B cell (primary cell): ENCODE measurements at regions not wholly inside any gene's neighbourhood (a gene's known extent, or its start where the extent isn't known, plus 50 kb on each side); places are given as distances from the start of the nearest gene placed in this dataset.

Experiments
- ATAC-seq: fragments of 200-7000 bp; cut with Tn5 transposase; one replicate; pipeline ENCODE4 v1.10.0; 2021; ENCODE audit warnings: low read depth, mild to moderate bottlenecking, moderate number of reproducible peaks, moderate library complexity
- CTCF ChIA-PET: fragments of 350-600 bp; sonication (Branson Sonifier 250); formaldehyde crosslinking; loops from one replicate; lab custom pipeline; 2021; ENCODE audit warnings: antibody characterized with exemption, inconsistent platforms; lab: Charles Lee
- POLR2A ChIA-PET: fragments of 350-600 bp; sonication (Branson Sonifier 250); formaldehyde crosslinking; loops from one replicate; lab custom pipeline; 2021; ENCODE audit warnings: antibody characterized with exemption; lab: Charles Lee
- DNase-seq: peaks from one replicate; pipeline ENCODE4 v3.0.0; 2013
- H2AFZ ChIP-seq: 2 replicates; pipeline ENCODE4 v1.6.1; 2012; ENCODE audit warnings: mild to moderate bottlenecking, low read depth, low read length; ENCODE audit not compliant: insufficient read depth, poor library complexity, severe bottlenecking
- H3K27ac ChIP-seq, 2 donors: 1 replicate in 1 of 2; 2 replicates in 1 of 2; pipeline ENCODE4 v1.5.1; 2012 to 2013; ENCODE audit warnings: low read length in 2 of 2, mild to moderate bottlenecking in 2 of 2, moderate library complexity in 1 of 2
- H3K27me3 ChIP-seq, 4 experiments: fragments of 200-600 bp in 1 of 4; sonication (generic) in 1 of 4; replicated peaks in 1 of 4; 1 replicate in 2 of 4; 2 replicates in 2 of 4; pipeline versions ENCODE4 v1.6.1 to v1.7.0; 2013 to 2016; ENCODE audit warnings: low read length in 3 of 4, mild to moderate bottlenecking in 2 of 4, mixed read lengths in 1 of 4, moderate library complexity in 1 of 4; ENCODE audit not compliant: insufficient read depth in 4 of 4, control insufficient read depth in 3 of 4; ENCODE audit errors: control extremely low read depth in 1 of 4
- H3K36me3 ChIP-seq, 2 experiments: replicated peaks in 1 of 2; 1 replicate in 1 of 2; 2 replicates in 1 of 2; pipeline versions ENCODE4 v1.6.1 to v1.7.1; 2013; ENCODE audit warnings: low read length in 1 of 2; ENCODE audit not compliant: insufficient read depth in 2 of 2, control insufficient read depth in 1 of 2; ENCODE audit errors: control extremely low read depth in 1 of 2, extremely low read depth in 1 of 2
- H3K4me1 ChIP-seq, 2 donors: fragments of 200-600 bp in 1 of 2; sonication (generic) in 1 of 2; 1 replicate in 1 of 2; 2 replicates in 1 of 2; pipeline versions ENCODE4 v1.5.1 to v1.6.1; 2013 to 2017; ENCODE audit warnings: low read length in 2 of 2; ENCODE audit not compliant: control insufficient read depth in 2 of 2, insufficient read depth in 2 of 2
- H3K4me2 ChIP-seq: replicated peaks from 2 replicates; pipeline ENCODE3; 2012; ENCODE audit warnings: mild to moderate bottlenecking, low read depth, low read length; ENCODE audit not compliant: poor library complexity, severe bottlenecking
- H3K4me3 ChIP-seq, 5 experiments: fragments of 200-600 bp in 1 of 5; sonication (generic) in 1 of 5; 1 replicate in 3 of 5; 2 replicates in 2 of 5; pipeline versions ENCODE4 v1.5.1 to v1.7.0; 2011 to 2016; ENCODE audit warnings: low read length in 4 of 5, mild to moderate bottlenecking in 4 of 5, low read depth in 2 of 5, control low read depth in 1 of 5, moderate library complexity in 1 of 5; ENCODE audit not compliant: insufficient read depth in 1 of 5; ENCODE audit errors: control extremely low read depth in 1 of 5, extremely low read depth in 1 of 5
- H3K79me2 ChIP-seq: fragments of 200-600 bp; sonication (generic); one replicate; pipeline ENCODE4 v1.6.0; 2016; ENCODE audit warnings: low read length; ENCODE audit not compliant: control insufficient read depth, insufficient read depth
- H3K9ac ChIP-seq: fragments of 200-600 bp; sonication (generic); 2 replicates; pipeline ENCODE4 v1.6.1; 2017; ENCODE audit warnings: mild to moderate bottlenecking, low read length, moderate library complexity
- H3K9me3 ChIP-seq, 3 donors: one replicate each; pipeline versions ENCODE4 v1.6.1 to v1.7.1; 2013; ENCODE audit warnings: low read length in 2 of 3; ENCODE audit not compliant: control insufficient read depth in 2 of 3, insufficient read depth in 1 of 3; ENCODE audit errors: control extremely low read depth in 1 of 3
- H4K20me1 ChIP-seq: 2 replicates; pipeline ENCODE4 v1.6.0; 2012; ENCODE audit warnings: mild to moderate bottlenecking, low read length; ENCODE audit not compliant: insufficient read depth, control insufficient read depth, poor library complexity, severe bottlenecking
- H3K27ac Mint-ChIP-seq: one replicate; pipeline ENCODE4 v1.8.0; 2021; ENCODE audit warnings: mixed read lengths
- H3K27me3 Mint-ChIP-seq: one replicate; pipeline ENCODE4 v1.8.0; 2021; ENCODE audit warnings: mixed read lengths
- H3K4me1 Mint-ChIP-seq: one replicate; pipeline ENCODE4 v1.8.0; 2021; ENCODE audit warnings: mixed read lengths
- H3K4me3 Mint-ChIP-seq: one replicate; pipeline ENCODE4 v1.8.0; 2021; ENCODE audit warnings: mixed read lengths
- H3K9me3 Mint-ChIP-seq: one replicate; pipeline ENCODE4 v1.8.0; 2022; ENCODE audit warnings: mixed read lengths; ENCODE audit not compliant: insufficient read depth
- EZH2 ChIP-seq: IDR thresholded peaks from 2 replicates; pipeline ENCODE4 v1.6.1; 2012; ENCODE audit warnings: borderline replicate concordance, low read depth, mild to moderate bottlenecking, moderate library complexity, low read length; ENCODE audit not compliant: insufficient read depth, poor library complexity, severe bottlenecking
- WGBS: methylation state at CpG from one replicate; pipeline ENCODE4 v1.1.5; 2013; ENCODE audit warnings: missing lambda C conversion rate; ENCODE audit not compliant: insufficient coverage; 5-methylcytosine and 5-hydroxymethylcytosine counted together
- intact Hi-C: fragments of 100-400 bp; cut with micrococcal nuclease; formaldehyde crosslinking; loops from one replicate; pipeline ENCODE4 v1.10.0; 2022
- TF ChIP-seq, protein P1 (sequence below): fragments of 200-600 bp; IDR thresholded peaks from one replicate; pipeline ENCODE4 v1.8.0; 2022; ENCODE audit warnings: antibody characterized with exemption, mild to moderate bottlenecking

DNA sequence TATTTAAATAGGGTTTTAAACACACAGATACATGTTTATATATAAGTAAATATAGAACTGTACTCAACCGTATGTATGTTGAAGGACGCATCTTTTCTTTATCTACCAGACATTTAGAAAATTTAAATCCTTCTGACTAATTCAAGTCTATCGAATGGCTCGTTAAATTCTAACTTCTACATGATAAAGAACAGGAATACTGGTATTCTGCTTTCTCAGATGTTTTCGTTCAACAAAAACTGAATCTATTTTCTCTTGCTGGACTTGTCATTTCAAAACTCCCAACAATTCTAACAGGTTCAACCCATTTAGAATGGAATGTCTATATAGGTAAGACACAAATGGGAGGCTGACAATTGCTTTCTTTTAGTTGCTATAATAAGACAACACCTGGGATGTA, 978.3 kb upstream of the ADGRL3 start:
- Histone ChIP-seq H3K36me3 (no peaks in the 10 kb centered on the region), H3K4me1 (no peaks in the 10 kb centered on the region), H3K79me2 (no peaks in the 10 kb centered on the region), H3K27me3 (no peaks in the 10 kb centered on the region), H3K27ac (no peak overlapping the region), H3K9ac (no peak overlapping the region), H3K4me3 (no peak overlapping the region), H3K4me2 (no peak overlapping the region), H2AFZ (no peak overlapping the region), H3K9me3 (no peaks in the 10 kb centered on the region), H4K20me1 (no peaks in the 10 kb centered on the region)
- no peak for DNase-seq
- no CpG with 5 or more reads among the region's 5 CpGs for WGBS
- Mint-ChIP-seq H3K4me3 (no peak overlapping the region), H3K27ac (no peak overlapping the region), H3K9me3 (peaks cover 3% of the 10 kb centered on the region), H3K4me1 (no peaks in the 10 kb centered on the region), H3K27me3 (no peaks in the 10 kb centered on the region)
- ATAC-seq = no peak
- TF ChIP-seq EZH2 = no peak
- TF ChIP-seq, protein P1, sequence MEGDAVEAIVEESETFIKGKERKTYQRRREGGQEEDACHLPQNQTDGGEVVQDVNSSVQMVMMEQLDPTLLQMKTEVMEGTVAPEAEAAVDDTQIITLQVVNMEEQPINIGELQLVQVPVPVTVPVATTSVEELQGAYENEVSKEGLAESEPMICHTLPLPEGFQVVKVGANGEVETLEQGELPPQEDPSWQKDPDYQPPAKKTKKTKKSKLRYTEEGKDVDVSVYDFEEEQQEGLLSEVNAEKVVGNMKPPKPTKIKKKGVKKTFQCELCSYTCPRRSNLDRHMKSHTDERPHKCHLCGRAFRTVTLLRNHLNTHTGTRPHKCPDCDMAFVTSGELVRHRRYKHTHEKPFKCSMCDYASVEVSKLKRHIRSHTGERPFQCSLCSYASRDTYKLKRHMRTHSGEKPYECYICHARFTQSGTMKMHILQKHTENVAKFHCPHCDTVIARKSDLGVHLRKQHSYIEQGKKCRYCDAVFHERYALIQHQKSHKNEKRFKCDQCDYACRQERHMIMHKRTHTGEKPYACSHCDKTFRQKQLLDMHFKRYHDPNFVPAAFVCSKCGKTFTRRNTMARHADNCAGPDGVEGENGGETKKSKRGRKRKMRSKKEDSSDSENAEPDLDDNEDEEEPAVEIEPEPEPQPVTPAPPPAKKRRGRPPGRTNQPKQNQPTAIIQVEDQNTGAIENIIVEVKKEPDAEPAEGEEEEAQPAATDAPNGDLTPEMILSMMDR = no peak
- CTCF ChIA-PET = no interaction called here
- POLR2A ChIA-PET = no interaction called here
- intact Hi-C loops = no loop called here

DNA sequence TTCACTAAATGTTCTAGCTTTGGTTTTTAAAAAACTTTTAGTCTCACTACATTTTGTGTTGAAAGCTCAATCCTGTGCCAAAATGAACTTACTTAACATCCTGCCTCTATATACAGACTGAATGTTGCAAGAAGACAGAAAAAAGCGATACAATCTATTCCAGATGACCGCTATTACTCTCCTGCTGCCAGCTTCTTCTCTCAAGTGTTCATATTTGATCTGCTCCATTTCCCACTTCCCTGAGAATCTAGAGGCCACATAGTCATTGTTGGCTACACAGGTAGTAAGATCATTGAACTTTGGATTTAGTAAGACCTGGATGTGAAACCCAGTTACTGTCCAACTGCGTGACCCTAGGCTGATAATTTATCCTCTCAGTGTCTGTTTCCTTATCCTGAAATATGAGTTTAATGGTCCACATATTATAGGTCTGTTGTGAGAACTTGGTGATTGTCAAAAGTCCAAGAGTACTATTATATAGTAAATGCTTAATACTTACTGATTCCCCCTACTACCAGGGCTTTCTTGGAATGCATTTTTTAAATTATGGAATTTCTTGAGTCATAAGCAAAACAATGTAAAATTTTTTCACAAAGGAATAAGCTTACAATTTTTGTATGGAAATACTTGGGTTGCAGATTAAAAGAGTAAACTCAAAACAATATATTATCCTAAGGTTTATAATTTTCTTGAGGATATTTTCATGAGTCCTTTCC, 976.8 kb upstream of the ADGRL3 start:
- Histone ChIP-seq H3K9ac (no peak overlapping the region), H4K20me1 (no peaks in the 10 kb centered on the region), H3K4me2 (no peak overlapping the region), H2AFZ (no peak overlapping the region), H3K4me1 (no peaks in the 10 kb centered on the region), H3K36me3 (no peaks in the 10 kb centered on the region), H3K4me3 (no peak overlapping the region), H3K79me2 (no peaks in the 10 kb centered on the region), H3K27ac (no peak overlapping the region), H3K9me3 (no peaks in the 10 kb centered on the region), H3K27me3 (no peaks in the 10 kb centered on the region)
- intact Hi-C loops = no loop called here
- no peak for DNase-seq
- no peak overlapping the region for H3K27ac Mint-ChIP-seq
- TF ChIP-seq, protein P1 = no peak
- TF ChIP-seq EZH2 = no peak
- ChIA-PET POLR2A (no interaction called here), CTCF (no interaction called here)
- no peaks in the 10 kb centered on the region for H3K27me3 Mint-ChIP-seq
- no peaks in the 10 kb centered on the region for H3K4me1 Mint-ChIP-seq
- no peak overlapping the region for H3K4me3 Mint-ChIP-seq
- no peak for ATAC-seq
- H3K9me3 Mint-ChIP-seq = peaks cover 3% of the 10 kb centered on the region
- WGBS = 100% methylated on average over 2 of the region's 3 CpGs
